ENCODE measurements at regions not wholly inside any gene's neighbourhood (a gene's known extent, or its start where the extent isn't known, plus 50 kb on each side); places are given as distances from the start of the nearest gene placed in this dataset.

DNA sequence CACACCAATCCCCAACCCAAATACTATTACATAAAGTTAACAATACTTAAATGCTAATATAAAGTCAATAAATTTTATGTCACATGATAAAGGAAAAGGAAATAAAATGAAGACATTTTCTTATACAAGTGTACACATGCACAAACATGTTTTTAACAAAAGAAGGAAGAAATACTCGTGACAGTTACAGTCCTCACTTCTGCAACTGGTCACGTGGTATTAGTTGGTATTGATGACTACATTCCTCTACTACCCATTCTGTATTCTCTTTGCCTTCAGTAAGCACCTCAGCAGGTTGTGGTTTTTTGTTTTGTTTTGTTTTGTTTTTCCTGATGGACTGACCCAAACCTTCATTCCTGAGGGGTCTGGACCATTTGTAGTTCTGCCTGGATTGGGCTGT is 176.9 kb upstream of the CCNH start:
- TF ChIP-seq, protein P1, sequence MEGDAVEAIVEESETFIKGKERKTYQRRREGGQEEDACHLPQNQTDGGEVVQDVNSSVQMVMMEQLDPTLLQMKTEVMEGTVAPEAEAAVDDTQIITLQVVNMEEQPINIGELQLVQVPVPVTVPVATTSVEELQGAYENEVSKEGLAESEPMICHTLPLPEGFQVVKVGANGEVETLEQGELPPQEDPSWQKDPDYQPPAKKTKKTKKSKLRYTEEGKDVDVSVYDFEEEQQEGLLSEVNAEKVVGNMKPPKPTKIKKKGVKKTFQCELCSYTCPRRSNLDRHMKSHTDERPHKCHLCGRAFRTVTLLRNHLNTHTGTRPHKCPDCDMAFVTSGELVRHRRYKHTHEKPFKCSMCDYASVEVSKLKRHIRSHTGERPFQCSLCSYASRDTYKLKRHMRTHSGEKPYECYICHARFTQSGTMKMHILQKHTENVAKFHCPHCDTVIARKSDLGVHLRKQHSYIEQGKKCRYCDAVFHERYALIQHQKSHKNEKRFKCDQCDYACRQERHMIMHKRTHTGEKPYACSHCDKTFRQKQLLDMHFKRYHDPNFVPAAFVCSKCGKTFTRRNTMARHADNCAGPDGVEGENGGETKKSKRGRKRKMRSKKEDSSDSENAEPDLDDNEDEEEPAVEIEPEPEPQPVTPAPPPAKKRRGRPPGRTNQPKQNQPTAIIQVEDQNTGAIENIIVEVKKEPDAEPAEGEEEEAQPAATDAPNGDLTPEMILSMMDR (IDR thresholded peaks at IDR 0.05 in 2 of 3, conservative IDR thresholded peaks at IDR 0.05 in 1 of 3; ENCODE audit: control insufficient read depth in 2 of 3, extremely low read depth in 1 of 3, insufficient read depth in 1 of 3, low read depth in 3 of 3, low read length in 3 of 3): no peak
- TF ChIP-seq, protein P2, sequence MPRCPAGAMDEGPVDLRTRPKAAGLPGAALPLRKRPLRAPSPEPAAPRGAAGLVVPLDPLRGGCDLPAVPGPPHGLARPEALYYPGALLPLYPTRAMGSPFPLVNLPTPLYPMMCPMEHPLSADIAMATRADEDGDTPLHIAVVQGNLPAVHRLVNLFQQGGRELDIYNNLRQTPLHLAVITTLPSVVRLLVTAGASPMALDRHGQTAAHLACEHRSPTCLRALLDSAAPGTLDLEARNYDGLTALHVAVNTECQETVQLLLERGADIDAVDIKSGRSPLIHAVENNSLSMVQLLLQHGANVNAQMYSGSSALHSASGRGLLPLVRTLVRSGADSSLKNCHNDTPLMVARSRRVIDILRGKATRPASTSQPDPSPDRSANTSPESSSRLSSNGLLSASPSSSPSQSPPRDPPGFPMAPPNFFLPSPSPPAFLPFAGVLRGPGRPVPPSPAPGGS (IDR thresholded peaks at IDR 0.05; ENCODE audit: borderline replicate concordance, insufficient read depth, low read depth, low read length, poor library complexity, severe bottlenecking): no peak
- TF ChIP-seq, protein P3, sequence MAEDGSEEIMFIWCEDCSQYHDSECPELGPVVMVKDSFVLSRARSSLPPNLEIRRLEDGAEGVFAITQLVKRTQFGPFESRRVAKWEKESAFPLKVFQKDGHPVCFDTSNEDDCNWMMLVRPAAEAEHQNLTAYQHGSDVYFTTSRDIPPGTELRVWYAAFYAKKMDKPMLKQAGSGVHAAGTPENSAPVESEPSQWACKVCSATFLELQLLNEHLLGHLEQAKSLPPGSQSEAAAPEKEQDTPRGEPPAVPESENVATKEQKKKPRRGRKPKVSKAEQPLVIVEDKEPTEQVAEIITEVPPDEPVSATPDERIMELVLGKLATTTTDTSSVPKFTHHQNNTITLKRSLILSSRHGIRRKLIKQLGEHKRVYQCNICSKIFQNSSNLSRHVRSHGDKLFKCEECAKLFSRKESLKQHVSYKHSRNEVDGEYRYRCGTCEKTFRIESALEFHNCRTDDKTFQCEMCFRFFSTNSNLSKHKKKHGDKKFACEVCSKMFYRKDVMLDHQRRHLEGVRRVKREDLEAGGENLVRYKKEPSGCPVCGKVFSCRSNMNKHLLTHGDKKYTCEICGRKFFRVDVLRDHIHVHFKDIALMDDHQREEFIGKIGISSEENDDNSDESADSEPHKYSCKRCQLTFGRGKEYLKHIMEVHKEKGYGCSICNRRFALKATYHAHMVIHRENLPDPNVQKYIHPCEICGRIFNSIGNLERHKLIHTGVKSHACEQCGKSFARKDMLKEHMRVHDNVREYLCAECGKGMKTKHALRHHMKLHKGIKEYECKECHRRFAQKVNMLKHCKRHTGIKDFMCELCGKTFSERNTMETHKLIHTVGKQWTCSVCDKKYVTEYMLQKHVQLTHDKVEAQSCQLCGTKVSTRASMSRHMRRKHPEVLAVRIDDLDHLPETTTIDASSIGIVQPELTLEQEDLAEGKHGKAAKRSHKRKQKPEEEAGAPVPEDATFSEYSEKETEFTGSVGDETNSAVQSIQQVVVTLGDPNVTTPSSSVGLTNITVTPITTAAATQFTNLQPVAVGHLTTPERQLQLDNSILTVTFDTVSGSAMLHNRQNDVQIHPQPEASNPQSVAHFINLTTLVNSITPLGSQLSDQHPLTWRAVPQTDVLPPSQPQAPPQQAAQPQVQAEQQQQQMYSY (CRISPR knock-in tag; IDR thresholded peaks at IDR 0.05): no peak
- TF ChIP-seq MXI1 (IDR thresholded peaks at IDR 0.05; ENCODE audit: low read depth, low read length) (no peak), GABPA (IDR thresholded peaks at IDR 0.05; ENCODE audit: low read depth) (no peak), ETV6 (conservative IDR thresholded peaks at IDR 0.05 in 1 of 2, IDR thresholded peaks at IDR 0.05 in 1 of 2; ENCODE audit: borderline replicate concordance in 1 of 2, low read depth in 1 of 2) (no peak)

All from GM12878 (cell line).